ENCODE measurements at regions not wholly inside any gene's neighbourhood (a gene's known extent, or its start where the extent isn't known, plus 50 kb on each side); places are given as distances from the start of the nearest gene placed in this dataset.

GRCh38 chr18:68342039-68342659, 372.8 kb downstream of the TMX3 start:
- no peak overlapping the region for H3K27ac ChIP-seq (ENCODE audit: low read depth, low read length)
- H3K27me3 ChIP-seq (ENCODE audit: insufficient read depth, low read length, poor library complexity, severe bottlenecking), result no peaks in the 10 kb centered on the region
- no peaks in the 10 kb centered on the region for H3K36me3 Mint-ChIP-seq
- ChIA-PET CTCF (no interaction called here), POLR2A (no interaction called here)
- no peaks in the 10 kb centered on the region for H3K9me3 Mint-ChIP-seq
- no peaks in the 10 kb centered on the region for H3K4me1 Mint-ChIP-seq
- no peaks in the 10 kb centered on the region for H3K9me3 ChIP-seq (ENCODE audit: low read length)
- no peaks in the 10 kb centered on the region for H3K36me3 ChIP-seq (ENCODE audit: insufficient read depth, low read length)
- H3K27ac Mint-ChIP-seq, result no peak overlapping the region
- no peak overlapping the region for H3K4me3 ChIP-seq (ENCODE audit: low read length)
- H3K27me3 Mint-ChIP-seq, result no peaks in the 10 kb centered on the region
- no peak for DNase-seq
- H3K4me3 Mint-ChIP-seq, result no peak overlapping the region
- H3K4me1 ChIP-seq (ENCODE audit: insufficient read depth, low read length), result no peaks in the 10 kb centered on the region

- no peaks in the 10 kb centered on the region for H3K27me3 ChIP-seq (ENCODE audit: insufficient read depth, low read length, poor library complexity, severe bottlenecking)
- Mint-ChIP-seq H3K9me3 (no peaks in the 10 kb centered on the region), H3K27ac (no peak overlapping the region), H3K27me3 (no peaks in the 10 kb centered on the region), H3K4me3 (no peak overlapping the region), H3K36me3 (no peaks in the 10 kb centered on the region), H3K4me1 (no peaks in the 10 kb centered on the region)
- H3K36me3 ChIP-seq (ENCODE audit: insufficient read depth, low read length), result no peaks in the 10 kb centered on the region
- no peak overlapping the region for H3K4me3 ChIP-seq (ENCODE audit: low read length)
- ChIA-PET CTCF (no interaction called here), POLR2A (no interaction called here)
- H3K27ac ChIP-seq (ENCODE audit: low read depth, low read length), result no peak overlapping the region
- DNase-seq, result no peak
- no peaks in the 10 kb centered on the region for H3K4me1 ChIP-seq (ENCODE audit: insufficient read depth, low read length)
- H3K9me3 ChIP-seq (ENCODE audit: low read length), result no peaks in the 10 kb centered on the region
Measured at GRCh38 chr18:68340606-68341005, 374.3 kb downstream of the TMX3 start.

- H3K27ac ChIP-seq (ENCODE audit: low read depth, low read length), result no peak overlapping the region
- no peaks in the 10 kb centered on the region for H3K9me3 ChIP-seq (ENCODE audit: low read length)
- no peak for DNase-seq
- Mint-ChIP-seq H3K4me3 (no peak overlapping the region), H3K36me3 (no peaks in the 10 kb centered on the region), H3K27me3 (no peaks in the 10 kb centered on the region), H3K9me3 (no peaks in the 10 kb centered on the region), H3K27ac (no peak overlapping the region), H3K4me1 (no peaks in the 10 kb centered on the region)
- H3K27me3 ChIP-seq (ENCODE audit: insufficient read depth, low read length, poor library complexity, severe bottlenecking), result no peaks in the 10 kb centered on the region
- no peak overlapping the region for H3K4me3 ChIP-seq (ENCODE audit: low read length)
- POLR2A ChIA-PET, result no interaction called here
- no peaks in the 10 kb centered on the region for H3K4me1 ChIP-seq (ENCODE audit: insufficient read depth, low read length)
- CTCF ChIA-PET, result no interaction called here
- no peaks in the 10 kb centered on the region for H3K36me3 ChIP-seq (ENCODE audit: insufficient read depth, low read length)
Measured at GRCh38 chr18:68330658-68331057, 384.2 kb downstream of the TMX3 start.

GRCh38 chr18:68323921-68324320, 391.0 kb downstream of the TMX3 start:
- Histone ChIP-seq H3K27me3 (ENCODE audit: insufficient read depth, low read length, poor library complexity, severe bottlenecking) (no peaks in the 10 kb centered on the region), H3K4me3 (ENCODE audit: low read length) (no peak overlapping the region), H3K9me3 (ENCODE audit: low read length) (no peaks in the 10 kb centered on the region), H3K36me3 (ENCODE audit: insufficient read depth, low read length) (no peaks in the 10 kb centered on the region), H3K4me1 (ENCODE audit: insufficient read depth, low read length) (no peaks in the 10 kb centered on the region), H3K27ac (ENCODE audit: low read depth, low read length) (no peak overlapping the region)
- ChIA-PET POLR2A (no interaction called here), CTCF (no interaction called here)
- Mint-ChIP-seq H3K36me3 (no peaks in the 10 kb centered on the region), H3K9me3 (no peaks in the 10 kb centered on the region), H3K27me3 (no peaks in the 10 kb centered on the region), H3K27ac (no peak overlapping the region), H3K4me1 (no peaks in the 10 kb centered on the region), H3K4me3 (no peak overlapping the region)
- DNase-seq, result no peak

GRCh38 chr18:68316636-68317035, 398.3 kb downstream of the TMX3 start:
- no peak overlapping the region for H3K27ac Mint-ChIP-seq
- no peak for DNase-seq
- Histone ChIP-seq H3K9me3 (ENCODE audit: low read length) (no peaks in the 10 kb centered on the region), H3K27ac (ENCODE audit: low read depth, low read length) (no peak overlapping the region), H3K4me3 (ENCODE audit: low read length) (no peak overlapping the region), H3K27me3 (ENCODE audit: insufficient read depth, low read length, poor library complexity, severe bottlenecking) (no peaks in the 10 kb centered on the region), H3K4me1 (ENCODE audit: insufficient read depth, low read length) (no peaks in the 10 kb centered on the region), H3K36me3 (ENCODE audit: insufficient read depth, low read length) (no peaks in the 10 kb centered on the region)
- no peaks in the 10 kb centered on the region for H3K27me3 Mint-ChIP-seq
- CTCF ChIA-PET, result no interaction called here
- no peaks in the 10 kb centered on the region for H3K4me1 Mint-ChIP-seq
- H3K4me3 Mint-ChIP-seq, result no peak overlapping the region
- POLR2A ChIA-PET, result no interaction called here
- H3K36me3 Mint-ChIP-seq, result no peaks in the 10 kb centered on the region
- H3K9me3 Mint-ChIP-seq, result no peaks in the 10 kb centered on the region

- Histone ChIP-seq H3K4me1 (ENCODE audit: insufficient read depth, low read length) (no peaks in the 10 kb centered on the region), H3K36me3 (ENCODE audit: insufficient read depth, low read length) (no peaks in the 10 kb centered on the region), H3K27me3 (ENCODE audit: insufficient read depth, low read length, poor library complexity, severe bottlenecking) (no peaks in the 10 kb centered on the region), H3K4me3 (ENCODE audit: low read length) (no peak overlapping the region), H3K9me3 (ENCODE audit: low read length) (no peaks in the 10 kb centered on the region), H3K27ac (ENCODE audit: low read depth, low read length) (no peak overlapping the region)
- ChIA-PET POLR2A (no interaction called here), CTCF (no interaction called here)
- no peak overlapping the region for H3K27ac Mint-ChIP-seq
- H3K27me3 Mint-ChIP-seq, result peaks cover 0 to 3% of the 10 kb centered on the region in 2 donors
- H3K9me3 Mint-ChIP-seq, result no peaks in the 10 kb centered on the region
- no peak for DNase-seq
- no peaks in the 10 kb centered on the region for H3K4me1 Mint-ChIP-seq
- H3K4me3 Mint-ChIP-seq, result no peak overlapping the region
- no peaks in the 10 kb centered on the region for H3K36me3 Mint-ChIP-seq
Measured at GRCh38 chr18:68314403-68314802, 400.5 kb downstream of the TMX3 start.

- Mint-ChIP-seq H3K4me3 (no peak overlapping the region), H3K27ac (no peak overlapping the region), H3K36me3 (no peaks in the 10 kb centered on the region), H3K4me1 (no peaks in the 10 kb centered on the region), H3K27me3 (peaks cover 0 to 2% of the 10 kb centered on the region in 2 donors), H3K9me3 (peaks cover 0 to 8% (median 0%) of the 10 kb centered on the region in 5 donors)
- no peak overlapping the region for H3K4me3 ChIP-seq (ENCODE audit: low read length)
- H3K36me3 ChIP-seq (ENCODE audit: insufficient read depth, low read length), result no peaks in the 10 kb centered on the region
- POLR2A ChIA-PET, result no interaction called here
- no peak for DNase-seq
- CTCF ChIA-PET, result no interaction called here
- no peak overlapping the region for H3K27ac ChIP-seq (ENCODE audit: low read depth, low read length)
- H3K4me1 ChIP-seq (ENCODE audit: insufficient read depth, low read length), result no peaks in the 10 kb centered on the region
- no peaks in the 10 kb centered on the region for H3K27me3 ChIP-seq (ENCODE audit: insufficient read depth, low read length, poor library complexity, severe bottlenecking)
- no peaks in the 10 kb centered on the region for H3K9me3 ChIP-seq (ENCODE audit: low read length)
Measured at GRCh38 chr18:68301441-68301840, 413.5 kb downstream of the TMX3 start.

GRCh38 chr18:68299906-68300305, 415.0 kb downstream of the TMX3 start:
- Mint-ChIP-seq H3K9me3 (peaks cover 0 to 8% (median 0%) of the 10 kb centered on the region in 5 donors), H3K4me3 (no peak overlapping the region), H3K27me3 (peaks cover 0 to 2% of the 10 kb centered on the region in 2 donors), H3K27ac (no peak overlapping the region), H3K4me1 (no peaks in the 10 kb centered on the region), H3K36me3 (no peaks in the 10 kb centered on the region)
- H3K36me3 ChIP-seq (ENCODE audit: insufficient read depth, low read length), result no peaks in the 10 kb centered on the region
- H3K27ac ChIP-seq (ENCODE audit: low read depth, low read length), result no peak overlapping the region
- H3K4me1 ChIP-seq (ENCODE audit: insufficient read depth, low read length), result no peaks in the 10 kb centered on the region
- H3K4me3 ChIP-seq (ENCODE audit: low read length), result no peak overlapping the region
- POLR2A ChIA-PET, result no interaction called here
- no peaks in the 10 kb centered on the region for H3K27me3 ChIP-seq (ENCODE audit: insufficient read depth, low read length, poor library complexity, severe bottlenecking)
- DNase-seq, result no peak
- H3K9me3 ChIP-seq (ENCODE audit: low read length), result no peaks in the 10 kb centered on the region
- CTCF ChIA-PET, result no interaction called here

- Mint-ChIP-seq H3K27me3 (peaks cover 0 to under 1% of the 10 kb centered on the region in 2 donors), H3K9me3 (peaks cover 0 to 7% (median 3%) of the 10 kb centered on the region in 5 donors), H3K4me1 (no peaks in the 10 kb centered on the region), H3K36me3 (no peaks in the 10 kb centered on the region), H3K27ac (no peak overlapping the region), H3K4me3 (no peak overlapping the region)
- ChIA-PET POLR2A (no interaction called here), CTCF (no interaction called here)
- DNase-seq, result no peak
- no peaks in the 10 kb centered on the region for H3K4me1 ChIP-seq (ENCODE audit: insufficient read depth, low read length)
- no peak overlapping the region for H3K27ac ChIP-seq (ENCODE audit: low read depth, low read length)
- no peaks in the 10 kb centered on the region for H3K36me3 ChIP-seq (ENCODE audit: insufficient read depth, low read length)
- no peaks in the 10 kb centered on the region for H3K9me3 ChIP-seq (ENCODE audit: low read length)
- no peak overlapping the region for H3K4me3 ChIP-seq (ENCODE audit: low read length)
- no peaks in the 10 kb centered on the region for H3K27me3 ChIP-seq (ENCODE audit: insufficient read depth, low read length, poor library complexity, severe bottlenecking)
Measured at GRCh38 chr18:68298330-68298729, 416.6 kb downstream of the TMX3 start.

Measured in CD8-positive, alpha-beta memory T cell (primary cell).